ENCODE measurements at regions not wholly inside any gene's neighbourhood (a gene's known extent, or its start where the extent isn't known, plus 50 kb on each side); places are given as distances from the start of the nearest gene placed in this dataset.

- Mint-ChIP-seq H3K4me3 (no peak overlapping the region), H3K36me3 (no peaks in the 10 kb centered on the region), H3K27me3 (ENCODE audit: insufficient read depth, low read depth) (no peaks in the 10 kb centered on the region), H3K9me3 (no peaks in the 10 kb centered on the region), H3K4me1 (peaks cover 13% of the 10 kb centered on the region), H3K27ac (peak overlapping the region; percentile 86)
- Histone ChIP-seq H3K27ac (no peak overlapping the region), H3F3A (ENCODE audit: low read depth) (no peaks in the 10 kb centered on the region), H3K4me3 (no peak overlapping the region), H2AFZ (replicated peaks) (no peak overlapping the region), H3K4me1 (no peaks in the 10 kb centered on the region), H3K36me3 (no peaks in the 10 kb centered on the region), H3K27me3 (no peaks in the 10 kb centered on the region), H3K9me3 (ENCODE audit: low read depth) (no peaks in the 10 kb centered on the region), H3K79me2 (ENCODE audit: low read depth) (no peaks in the 10 kb centered on the region), H3K4me2 (no peak overlapping the region), H4K20me1 (ENCODE audit: low read depth) (no peaks in the 10 kb centered on the region), H3K9ac (no peak overlapping the region)
- no peak for DNase-seq (ENCODE audit: low spot score)
- TF ChIP-seq EZH2phosphoT487 (IDR thresholded peaks at IDR 0.05) (no peak), CTCF (IDR thresholded peaks at IDR 0.05) (no peak), EZH2 (IDR thresholded peaks at IDR 0.05) (no peak)
Observed at GRCh38 chr5:173477345-173478040, 139.0 kb downstream of the BOD1 start.

DNA sequence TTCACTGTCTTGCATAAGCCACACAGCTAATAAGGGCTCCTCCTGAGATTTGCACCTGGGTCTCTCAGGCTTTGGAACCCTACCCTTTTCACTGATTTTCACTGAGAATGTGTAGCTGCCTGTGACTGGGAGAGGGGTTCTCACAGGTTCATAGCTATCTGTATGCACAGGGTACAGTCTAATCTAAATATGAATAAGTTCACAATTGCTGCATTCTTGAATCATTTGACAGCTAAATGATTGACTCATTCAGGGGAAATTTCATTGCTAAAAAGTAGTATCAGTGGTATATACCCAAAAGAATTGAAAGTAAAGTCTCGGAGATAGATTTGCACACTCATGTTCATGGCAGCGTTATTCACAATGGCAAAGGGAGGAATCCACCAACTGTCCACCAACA lies 140.7 kb downstream of the BOD1 start:
- Histone ChIP-seq H2AFZ (replicated peaks) (no peak overlapping the region), H3K27ac (no peak overlapping the region), H3K27me3 (no peaks in the 10 kb centered on the region), H3K4me3 (no peak overlapping the region), H3F3A (ENCODE audit: low read depth) (no peaks in the 10 kb centered on the region), H3K79me2 (ENCODE audit: low read depth) (no peaks in the 10 kb centered on the region), H4K20me1 (ENCODE audit: low read depth) (no peaks in the 10 kb centered on the region), H3K9ac (no peak overlapping the region), H3K9me3 (ENCODE audit: low read depth) (no peaks in the 10 kb centered on the region), H3K4me1 (no peaks in the 10 kb centered on the region), H3K36me3 (no peaks in the 10 kb centered on the region), H3K4me2 (no peak overlapping the region)
- TF ChIP-seq EZH2 (IDR thresholded peaks at IDR 0.05): no peak
- TF ChIP-seq EZH2phosphoT487 (IDR thresholded peaks at IDR 0.05): no peak
- no peak for TF ChIP-seq CTCF (IDR thresholded peaks at IDR 0.05)
- Mint-ChIP-seq H3K4me3 (no peak overlapping the region), H3K27ac (no peak overlapping the region), H3K27me3 (ENCODE audit: insufficient read depth, low read depth) (no peaks in the 10 kb centered on the region), H3K9me3 (no peaks in the 10 kb centered on the region), H3K4me1 (peaks cover 24% of the 10 kb centered on the region), H3K36me3 (no peaks in the 10 kb centered on the region)
- DNase-seq (ENCODE audit: low spot score): no peak

DNA sequence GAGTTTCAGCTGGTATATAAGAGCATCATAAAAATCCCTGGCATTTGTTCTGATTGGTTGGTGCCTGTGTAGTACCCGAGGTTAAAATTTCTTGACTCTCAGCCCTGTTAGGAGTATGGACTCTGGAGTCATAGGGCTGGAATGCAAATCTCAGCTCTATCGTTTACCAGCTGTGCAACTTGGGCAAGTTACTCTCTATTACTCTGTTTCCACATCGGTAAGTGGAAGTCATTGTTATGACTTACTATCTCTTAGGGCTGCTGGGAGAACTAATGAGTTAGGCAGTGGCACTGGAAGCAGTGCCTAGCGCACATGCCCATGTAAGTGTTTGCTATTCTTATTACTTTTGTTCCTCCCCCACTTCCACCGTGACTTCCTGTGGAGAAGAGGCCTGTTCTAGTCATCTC lies 141.6 kb downstream of the BOD1 start:
- Histone ChIP-seq H3K4me1 (no peaks in the 10 kb centered on the region), H3K36me3 (no peaks in the 10 kb centered on the region), H3K27me3 (no peaks in the 10 kb centered on the region), H3F3A (ENCODE audit: low read depth) (no peaks in the 10 kb centered on the region), H2AFZ (replicated peaks) (no peak overlapping the region), H3K9ac (no peak overlapping the region), H3K4me2 (no peak overlapping the region), H3K79me2 (ENCODE audit: low read depth) (no peaks in the 10 kb centered on the region), H3K4me3 (no peak overlapping the region), H4K20me1 (ENCODE audit: low read depth) (no peaks in the 10 kb centered on the region), H3K27ac (no peak overlapping the region), H3K9me3 (ENCODE audit: low read depth) (no peaks in the 10 kb centered on the region)
- no peaks in the 10 kb centered on the region for H3K9me3 Mint-ChIP-seq
- H3K36me3 Mint-ChIP-seq: no peaks in the 10 kb centered on the region
- no peak overlapping the region for H3K27ac Mint-ChIP-seq
- no peaks in the 10 kb centered on the region for H3K27me3 Mint-ChIP-seq (ENCODE audit: insufficient read depth, low read depth)
- peaks cover 24% of the 10 kb centered on the region for H3K4me1 Mint-ChIP-seq
- TF ChIP-seq CTCF (IDR thresholded peaks at IDR 0.05): no peak
- no peak for TF ChIP-seq EZH2phosphoT487 (IDR thresholded peaks at IDR 0.05)
- TF ChIP-seq EZH2 (IDR thresholded peaks at IDR 0.05): no peak
- H3K4me3 Mint-ChIP-seq: no peak overlapping the region
- no peak for DNase-seq (ENCODE audit: low spot score)

Measured in neural progenitor cell (in vitro differentiated cells).